Activated T-cell treated with anti-CD3 and anti-CD28 coated beads, Interleukin-2, amount 50 U/mL, for 72 hours (primary cell): ENCODE measurements at regions not wholly inside any gene's neighbourhood (a gene's known extent, or its start where the extent isn't known, plus 50 kb on each side); places are given as distances from the start of the nearest gene placed in this dataset.
"Not testable (repeated sequence)": the region's sequence is repeated elsewhere in the genome, so short reads cannot be mapped to it uniquely, and the experiment has no call there.

Source experiments
- ATAC-seq, 2 donors: fragments of 150-1000 bp; cut with Tn5 transposase; replicated peaks in 1 of 2; 2 replicates each; pipeline ENCODE4 v1.10.0; 2021; ENCODE audit warnings: moderate library complexity in 2 of 2, mild to moderate bottlenecking in 1 of 2
- DNase-seq, 2 donors: peaks; one replicate each; pipeline ENCODE4 v3.0.0; 2021 to 2022; ENCODE audit warnings: mixed read lengths in 1 of 2
- H3K27ac Mint-ChIP-seq: one replicate; pipeline ENCODE4 v1.8.0; 2022; ENCODE audit warnings: mild to moderate bottlenecking, moderate library complexity, mixed read lengths
- H3K27me3 Mint-ChIP-seq: one replicate; pipeline ENCODE4 v1.8.0; 2022; ENCODE audit warnings: low read depth, mixed read lengths
- H3K36me3 Mint-ChIP-seq, 2 donors: one replicate each; pipeline ENCODE4 v1.8.0; 2022; ENCODE audit warnings: mixed read lengths in 2 of 2, mild to moderate bottlenecking in 1 of 2; ENCODE audit not compliant: insufficient read depth in 2 of 2
- H3K4me1 Mint-ChIP-seq: one replicate; pipeline ENCODE4 v1.8.0; 2022; ENCODE audit warnings: low read depth, mixed read lengths
- H3K4me3 Mint-ChIP-seq, 2 donors: one replicate each; pipeline ENCODE4 v1.8.0; 2022; ENCODE audit warnings: mild to moderate bottlenecking in 2 of 2, mixed read lengths in 2 of 2, moderate library complexity in 2 of 2
- H3K9me3 Mint-ChIP-seq, 2 donors: one replicate each; pipeline ENCODE4 v1.8.0; 2022; ENCODE audit warnings: mixed read lengths in 2 of 2

GRCh38 chr20:22846863-22847262 is 188.2 kb upstream of the SSTR4 start:
- DNase-seq (no peak), ATAC-seq (no peak)

GRCh38 chr20:22848364-22848763 is 186.7 kb upstream of the SSTR4 start:
- no peak for DNase-seq
- no peak overlapping the region for H3K27ac Mint-ChIP-seq
- no peak for ATAC-seq
- H3K27me3 Mint-ChIP-seq: peaks cover 6% of the 10 kb centered on the region
- peaks cover 0 to 2% of the 10 kb centered on the region in 2 donors for H3K36me3 Mint-ChIP-seq
- H3K4me1 Mint-ChIP-seq: no peaks in the 10 kb centered on the region
- no peak overlapping the region for H3K4me3 Mint-ChIP-seq
- H3K9me3 Mint-ChIP-seq: peaks cover 3 to 5% of the 10 kb centered on the region in 2 donors

More at GRCh38 chr20:22846863-22847262, 188.2 kb upstream of the SSTR4 start:
- Mint-ChIP-seq H3K27ac (no peak overlapping the region), H3K9me3 (peaks cover 3 to 5% of the 10 kb centered on the region in 2 donors), H3K4me1 (no peaks in the 10 kb centered on the region), H3K27me3 (peaks cover 6% of the 10 kb centered on the region), H3K36me3 (peaks cover 0 to 2% of the 10 kb centered on the region in 2 donors), H3K4me3 (no peak overlapping the region)

- not testable (repeated sequence) for DNase-seq, H3K9me3 Mint-ChIP-seq, ATAC-seq, H3K36me3 Mint-ChIP-seq, H3K27ac Mint-ChIP-seq, H3K4me3 Mint-ChIP-seq, H3K27me3 Mint-ChIP-seq, H3K4me1 Mint-ChIP-seq
Measured at GRCh38 chr20:22851679-22852346, 183.3 kb upstream of the SSTR4 start.

GRCh38 chr20:22861231-22861980 is 173.7 kb upstream of the SSTR4 start:
- Mint-ChIP-seq H3K36me3 (no peaks in the 10 kb centered on the region), H3K27me3 (no peaks in the 10 kb centered on the region), H3K9me3 (peaks cover 2% of the 10 kb centered on the region in 2 donors), H3K27ac (no peak overlapping the region), H3K4me3 (no peak overlapping the region), H3K4me1 (no peaks in the 10 kb centered on the region)
- DNase-seq (no peak), ATAC-seq (no peak)

GRCh38 chr20:22861990-22862389 is 173.1 kb upstream of the SSTR4 start:
- Mint-ChIP-seq H3K36me3 (no peaks in the 10 kb centered on the region), H3K4me3 (no peak overlapping the region), H3K27ac (no peak overlapping the region), H3K9me3 (peaks cover 0 to 2% of the 10 kb centered on the region in 2 donors), H3K4me1 (no peaks in the 10 kb centered on the region), H3K27me3 (no peaks in the 10 kb centered on the region)
- ATAC-seq (no peak), DNase-seq (no peak)

GRCh38 chr20:22862671-22863230 is 172.4 kb upstream of the SSTR4 start:
- H3K9me3 Mint-ChIP-seq: peaks cover 0 to 3% of the 10 kb centered on the region in 2 donors
- H3K27ac Mint-ChIP-seq: no peak overlapping the region
- no peak for DNase-seq
- H3K27me3 Mint-ChIP-seq: no peaks in the 10 kb centered on the region
- H3K36me3 Mint-ChIP-seq: no peaks in the 10 kb centered on the region
- no peaks in the 10 kb centered on the region for H3K4me1 Mint-ChIP-seq
- H3K4me3 Mint-ChIP-seq: no peak overlapping the region
- ATAC-seq: no peak

- H3K9me3 Mint-ChIP-seq: peaks cover 0 to 3% of the 10 kb centered on the region in 2 donors
- H3K4me3 Mint-ChIP-seq: no peak overlapping the region
- no peaks in the 10 kb centered on the region for H3K4me1 Mint-ChIP-seq
- ATAC-seq (no peak), DNase-seq (no peak)
- no peaks in the 10 kb centered on the region for H3K36me3 Mint-ChIP-seq
- no peaks in the 10 kb centered on the region for H3K27me3 Mint-ChIP-seq
- no peak overlapping the region for H3K27ac Mint-ChIP-seq
Measured at GRCh38 chr20:22863826-22864225, 171.3 kb upstream of the SSTR4 start.

GRCh38 chr20:22866812-22867341 is 168.2 kb upstream of the SSTR4 start:
- H3K9me3 Mint-ChIP-seq: peaks cover 0 to 3% of the 10 kb centered on the region in 2 donors
- H3K36me3 Mint-ChIP-seq: peaks cover 0 to 2% of the 10 kb centered on the region in 2 donors
- no peaks in the 10 kb centered on the region for H3K4me1 Mint-ChIP-seq
- no peak overlapping the region for H3K27ac Mint-ChIP-seq
- no peak for DNase-seq
- no peaks in the 10 kb centered on the region for H3K27me3 Mint-ChIP-seq
- ATAC-seq: no peak
- H3K4me3 Mint-ChIP-seq: no peak overlapping the region

- no peak overlapping the region for H3K27ac Mint-ChIP-seq
- ATAC-seq: no peak
- H3K9me3 Mint-ChIP-seq: peaks cover 0 to 5% of the 10 kb centered on the region in 2 donors
- H3K4me3 Mint-ChIP-seq: no peak overlapping the region
- no peak for DNase-seq
- no peaks in the 10 kb centered on the region for H3K36me3 Mint-ChIP-seq
- H3K27me3 Mint-ChIP-seq: no peaks in the 10 kb centered on the region
- H3K4me1 Mint-ChIP-seq: no peaks in the 10 kb centered on the region
Measured at GRCh38 chr20:22878166-22878565, 156.9 kb upstream of the SSTR4 start.

- no peaks in the 10 kb centered on the region for H3K4me1 Mint-ChIP-seq
- H3K9me3 Mint-ChIP-seq: peaks cover 3 to 5% of the 10 kb centered on the region in 2 donors
- ATAC-seq: no peak
- no peaks in the 10 kb centered on the region for H3K27me3 Mint-ChIP-seq
- no peak overlapping the region for H3K4me3 Mint-ChIP-seq
- H3K27ac Mint-ChIP-seq: no peak overlapping the region
- peaks cover 0 to 1% of the 10 kb centered on the region in 2 donors for H3K36me3 Mint-ChIP-seq
- DNase-seq: no peak
Measured at GRCh38 chr20:22880277-22880676, 154.8 kb upstream of the SSTR4 start.

GRCh38 chr20:22887796-22888195 is 147.3 kb upstream of the SSTR4 start:
- peaks cover 5 to 8% of the 10 kb centered on the region in 2 donors for H3K9me3 Mint-ChIP-seq
- no peak overlapping the region for H3K4me3 Mint-ChIP-seq
- DNase-seq: no peak
- peaks cover 0 to 1% of the 10 kb centered on the region in 2 donors for H3K36me3 Mint-ChIP-seq
- H3K27ac Mint-ChIP-seq: no peak overlapping the region
- H3K27me3 Mint-ChIP-seq: peaks cover 6% of the 10 kb centered on the region
- no peak for ATAC-seq
- H3K4me1 Mint-ChIP-seq: no peaks in the 10 kb centered on the region

- H3K4me3 Mint-ChIP-seq: no peak overlapping the region
- peaks cover 6% of the 10 kb centered on the region for H3K27me3 Mint-ChIP-seq
- no peaks in the 10 kb centered on the region for H3K4me1 Mint-ChIP-seq
- no peaks in the 10 kb centered on the region for H3K36me3 Mint-ChIP-seq
- H3K27ac Mint-ChIP-seq: no peak overlapping the region
- no peak for DNase-seq
- peaks cover 5% of the 10 kb centered on the region in 2 donors for H3K9me3 Mint-ChIP-seq
- no peak for ATAC-seq
Measured at GRCh38 chr20:22890594-22891300, 144.4 kb upstream of the SSTR4 start.

GRCh38 chr20:22901164-22901563 is 133.9 kb upstream of the SSTR4 start:
- no peak overlapping the region for H3K4me3 Mint-ChIP-seq
- H3K27me3 Mint-ChIP-seq: no peaks in the 10 kb centered on the region
- no peak for DNase-seq
- peaks cover 0 to 2% of the 10 kb centered on the region in 2 donors for H3K36me3 Mint-ChIP-seq
- H3K27ac Mint-ChIP-seq: no peak overlapping the region
- no peaks in the 10 kb centered on the region for H3K4me1 Mint-ChIP-seq
- ATAC-seq: no peak
- peaks cover 9 to 13% of the 10 kb centered on the region in 2 donors for H3K9me3 Mint-ChIP-seq
